Activated CD8-positive, alpha-beta T cell treated with anti-CD3 and anti-CD28 coated beads for 36 hours (primary cell): ENCODE measurements at regions not wholly inside any gene's neighbourhood (a gene's known extent, or its start where the extent isn't known, plus 50 kb on each side); places are given as distances from the start of the nearest gene placed in this dataset.

Experiments
- ATAC-seq: fragments of 200-7000 bp; cut with Tn5 transposase; one replicate; pipeline ENCODE4 v1.10.0; 2021; ENCODE audit warnings: mild to moderate bottlenecking, moderate library complexity
- CTCF ChIA-PET: fragments of 350-600 bp; sonication (Branson Sonifier 250); formaldehyde crosslinking; loops from one replicate; lab custom pipeline; 2021; ENCODE audit warnings: antibody characterized with exemption; lab: Charles Lee
- POLR2A ChIA-PET: fragments of 350-600 bp; sonication (Branson Sonifier 250); formaldehyde crosslinking; loops from one replicate; lab custom pipeline; 2021; ENCODE audit warnings: antibody characterized with exemption; lab: Charles Lee
- DNase-seq: peaks from one replicate; pipeline ENCODE4 v3.0.0-alpha.2; 2020
- H3K27ac Mint-ChIP-seq: one replicate; pipeline ENCODE4 v1.8.0; 2021; ENCODE audit warnings: mild to moderate bottlenecking, mixed read lengths
- H3K27me3 Mint-ChIP-seq: one replicate; pipeline ENCODE4 v1.8.0; 2021; ENCODE audit warnings: mixed read lengths
- H3K36me3 Mint-ChIP-seq: one replicate; pipeline ENCODE4 v1.8.0; 2021; ENCODE audit warnings: low read depth, mixed read lengths
- H3K4me1 Mint-ChIP-seq: one replicate; pipeline ENCODE4 v1.8.0; 2021; ENCODE audit warnings: low read depth, mixed read lengths
- H3K4me3 Mint-ChIP-seq: one replicate; pipeline ENCODE4 v1.8.0; 2021; ENCODE audit warnings: mild to moderate bottlenecking, moderate library complexity, mixed read lengths
- H3K9me3 Mint-ChIP-seq: one replicate; pipeline ENCODE4 v1.8.0; 2021; ENCODE audit warnings: mixed read lengths
- intact Hi-C: fragments of 100-400 bp; cut with micrococcal nuclease; formaldehyde crosslinking; loops from one replicate; pipeline ENCODE4 v1.10.0; 2022
- TF ChIP-seq, protein P1 (sequence below): fragments of 200-600 bp; IDR thresholded peaks from one replicate; pipeline ENCODE4 v1.8.0; 2022; ENCODE audit warnings: antibody characterized with exemption, mild to moderate bottlenecking

DNA sequence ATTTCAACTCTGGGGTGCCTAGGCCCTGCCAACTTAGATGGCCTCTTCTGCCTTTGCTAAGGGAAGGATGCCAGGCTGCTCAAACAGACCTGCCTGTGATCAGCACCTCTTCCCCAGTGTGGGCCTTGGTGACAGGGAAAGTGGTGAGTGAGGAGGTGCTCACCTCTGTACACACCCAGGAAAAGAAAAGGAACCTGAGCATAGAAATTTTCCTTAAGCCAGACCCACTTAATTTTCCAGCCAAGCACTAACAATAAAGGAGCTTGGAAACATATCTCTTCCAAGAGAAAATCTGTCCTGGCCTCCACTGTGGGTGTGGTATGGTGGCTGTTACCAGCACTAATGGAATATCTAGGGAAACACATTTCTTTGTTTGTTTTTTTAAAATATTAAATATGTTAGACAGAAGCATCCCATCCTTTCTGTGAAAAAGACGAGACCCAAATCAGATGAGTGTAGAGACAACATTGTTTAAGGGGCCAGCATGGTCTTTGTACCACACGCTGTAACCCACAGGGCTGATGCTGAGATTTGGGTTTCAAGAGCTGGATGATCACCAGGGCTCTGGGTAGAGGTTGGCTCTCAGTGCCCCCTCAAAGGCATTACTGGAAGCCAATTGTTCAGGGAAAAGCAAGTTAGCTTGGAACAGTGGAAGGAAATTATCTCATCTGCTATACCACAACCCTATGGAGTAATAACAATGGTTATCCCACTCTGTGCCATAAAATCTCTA, 472.2 kb downstream of the INSC start:
- Mint-ChIP-seq H3K4me3 (no peak overlapping the region), H3K9me3 (no peaks in the 10 kb centered on the region), H3K27ac (no peak overlapping the region), H3K36me3 (no peaks in the 10 kb centered on the region), H3K4me1 (no peaks in the 10 kb centered on the region), H3K27me3 (no peaks in the 10 kb centered on the region)
- no peak for DNase-seq
- ChIA-PET CTCF (no interaction called here), POLR2A (interaction anchor here (0.6 kb wide), 1 partner anchor 64 kb away, joined by 3 read pairs; no protein-coding TSS in a partner anchor)
- intact Hi-C loops: no loop called here
- no peak for ATAC-seq
- TF ChIP-seq, protein P1, sequence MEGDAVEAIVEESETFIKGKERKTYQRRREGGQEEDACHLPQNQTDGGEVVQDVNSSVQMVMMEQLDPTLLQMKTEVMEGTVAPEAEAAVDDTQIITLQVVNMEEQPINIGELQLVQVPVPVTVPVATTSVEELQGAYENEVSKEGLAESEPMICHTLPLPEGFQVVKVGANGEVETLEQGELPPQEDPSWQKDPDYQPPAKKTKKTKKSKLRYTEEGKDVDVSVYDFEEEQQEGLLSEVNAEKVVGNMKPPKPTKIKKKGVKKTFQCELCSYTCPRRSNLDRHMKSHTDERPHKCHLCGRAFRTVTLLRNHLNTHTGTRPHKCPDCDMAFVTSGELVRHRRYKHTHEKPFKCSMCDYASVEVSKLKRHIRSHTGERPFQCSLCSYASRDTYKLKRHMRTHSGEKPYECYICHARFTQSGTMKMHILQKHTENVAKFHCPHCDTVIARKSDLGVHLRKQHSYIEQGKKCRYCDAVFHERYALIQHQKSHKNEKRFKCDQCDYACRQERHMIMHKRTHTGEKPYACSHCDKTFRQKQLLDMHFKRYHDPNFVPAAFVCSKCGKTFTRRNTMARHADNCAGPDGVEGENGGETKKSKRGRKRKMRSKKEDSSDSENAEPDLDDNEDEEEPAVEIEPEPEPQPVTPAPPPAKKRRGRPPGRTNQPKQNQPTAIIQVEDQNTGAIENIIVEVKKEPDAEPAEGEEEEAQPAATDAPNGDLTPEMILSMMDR: no peak

DNA sequence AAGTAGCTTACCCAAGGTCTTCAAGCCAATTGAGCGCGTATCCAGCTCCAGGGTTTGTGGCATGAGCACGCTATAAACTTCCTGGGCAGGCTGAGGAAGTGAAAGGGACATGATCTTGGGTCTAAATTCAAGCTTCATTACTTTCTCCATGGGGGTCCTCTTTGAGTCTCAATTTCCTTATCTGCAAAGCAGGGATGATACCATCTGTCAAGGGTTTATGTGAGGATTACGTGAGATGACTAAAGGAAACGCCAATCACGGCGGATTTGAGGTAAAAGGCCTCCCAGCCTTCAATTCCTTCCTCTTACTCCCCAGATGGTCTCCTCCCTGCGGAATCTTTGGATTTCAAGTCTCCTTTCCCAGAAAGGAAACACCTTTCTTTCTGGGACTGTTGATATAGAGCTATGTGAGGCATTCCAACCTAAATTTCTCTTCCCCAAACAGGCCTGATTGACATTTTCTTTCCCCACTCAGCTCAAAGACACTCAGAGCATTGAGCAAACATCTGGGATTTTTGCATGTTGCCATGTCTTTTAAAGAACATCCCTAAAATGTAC, 474.4 kb downstream of the INSC start:
- TF ChIP-seq, protein P1: no peak
- Mint-ChIP-seq H3K27me3 (no peaks in the 10 kb centered on the region), H3K4me1 (no peaks in the 10 kb centered on the region), H3K9me3 (no peaks in the 10 kb centered on the region), H3K27ac (no peak overlapping the region), H3K36me3 (no peaks in the 10 kb centered on the region), H3K4me3 (no peak overlapping the region)
- POLR2A ChIA-PET: no interaction called here
- intact Hi-C loops: no loop called here
- no peak for ATAC-seq
- CTCF ChIA-PET: no interaction called here
- DNase-seq: no peak

DNA sequence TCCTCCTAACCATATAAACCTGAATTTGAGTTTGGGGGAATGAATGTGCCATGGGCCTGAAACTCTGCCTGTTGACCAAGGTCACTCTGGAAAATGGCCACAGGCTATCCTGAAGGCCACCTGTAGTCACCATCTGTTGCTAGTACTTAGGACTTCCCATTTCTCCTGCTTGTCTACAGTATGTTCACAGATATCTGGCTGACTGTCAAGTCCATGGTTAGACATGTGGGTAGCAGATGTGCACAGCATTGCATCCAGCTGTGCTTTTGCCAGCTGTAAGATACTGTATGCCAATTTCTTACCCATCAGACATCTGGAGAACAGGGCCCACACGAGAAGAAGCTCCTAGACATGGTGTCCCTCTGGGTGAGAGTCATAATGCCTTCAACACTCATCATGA, 475.4 kb downstream of the INSC start:
- DNase-seq (no peak), ATAC-seq (no peak)
- TF ChIP-seq, protein P1: no peak
- Mint-ChIP-seq H3K4me1 (no peaks in the 10 kb centered on the region), H3K36me3 (no peaks in the 10 kb centered on the region), H3K27ac (no peak overlapping the region), H3K4me3 (no peak overlapping the region), H3K27me3 (no peaks in the 10 kb centered on the region), H3K9me3 (no peaks in the 10 kb centered on the region)
- POLR2A ChIA-PET: no interaction called here
- CTCF ChIA-PET: no interaction called here
- intact Hi-C loops: no loop called here

DNA sequence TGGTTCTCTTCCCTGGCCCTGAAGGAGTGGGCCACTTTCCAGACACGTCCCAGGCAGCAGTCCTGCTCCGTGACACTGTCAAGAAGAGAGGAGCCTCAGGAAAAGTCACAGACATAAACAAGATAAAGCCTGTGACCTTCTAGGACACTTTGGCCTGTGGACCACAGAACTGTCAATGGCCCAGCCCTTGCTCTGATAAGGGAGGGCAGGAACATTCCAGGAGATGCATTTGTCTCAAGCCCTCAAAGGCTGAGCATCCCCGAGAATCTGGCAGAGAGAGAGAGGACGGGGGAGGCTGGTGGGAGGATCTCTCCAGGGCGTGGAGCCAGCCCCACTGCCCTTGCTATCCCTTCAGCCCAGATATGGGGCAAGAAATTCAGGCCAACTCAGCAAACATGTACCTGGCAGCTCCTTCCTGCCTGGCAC, 476.4 kb downstream of the INSC start:
- H3K27ac Mint-ChIP-seq: no peak overlapping the region
- H3K27me3 Mint-ChIP-seq: no peaks in the 10 kb centered on the region
- no peak overlapping the region for H3K4me3 Mint-ChIP-seq
- no peaks in the 10 kb centered on the region for H3K4me1 Mint-ChIP-seq
- H3K9me3 Mint-ChIP-seq: no peaks in the 10 kb centered on the region
- CTCF ChIA-PET: no interaction called here
- TF ChIP-seq, protein P1: no peak
- DNase-seq: no peak
- H3K36me3 Mint-ChIP-seq: no peaks in the 10 kb centered on the region
- intact Hi-C loops: no loop called here
- POLR2A ChIA-PET: no interaction called here
- ATAC-seq: no peak

DNA sequence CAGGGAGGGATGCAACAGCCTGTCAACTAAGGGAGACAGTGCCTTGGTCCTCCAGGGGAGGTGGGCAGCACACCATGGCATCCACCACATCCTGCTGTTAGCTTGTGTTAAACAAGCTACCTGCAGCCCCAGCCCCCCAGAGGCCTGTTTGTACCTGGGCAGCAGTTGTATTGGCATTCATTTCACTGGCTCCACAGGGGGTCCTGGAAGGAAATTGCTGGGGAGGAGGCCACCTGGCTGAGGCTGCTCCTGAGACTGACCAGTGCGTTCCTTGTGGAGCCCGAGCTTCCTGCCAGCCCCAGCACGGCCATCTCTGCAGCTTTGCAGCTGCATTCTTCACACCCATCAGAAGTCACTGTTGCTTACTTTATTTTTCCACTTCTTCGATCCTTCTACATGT, 479.9 kb downstream of the INSC start:
- intact Hi-C loops: no loop called here
- no peak overlapping the region for H3K27ac Mint-ChIP-seq
- no peaks in the 10 kb centered on the region for H3K27me3 Mint-ChIP-seq
- no peak for DNase-seq
- H3K4me3 Mint-ChIP-seq: no peak overlapping the region
- no peaks in the 10 kb centered on the region for H3K9me3 Mint-ChIP-seq
- no peaks in the 10 kb centered on the region for H3K36me3 Mint-ChIP-seq
- CTCF ChIA-PET: no interaction called here
- TF ChIP-seq, protein P1: no peak
- no peaks in the 10 kb centered on the region for H3K4me1 Mint-ChIP-seq
- POLR2A ChIA-PET: no interaction called here
- ATAC-seq: no peak
